Neural progenitor cell (in vitro differentiated cells): ENCODE measurements at regions not wholly inside any gene's neighbourhood (a gene's known extent, or its start where the extent isn't known, plus 50 kb on each side); places are given as distances from the start of the nearest gene placed in this dataset.

Source experiments
- DNase-seq: peaks from one replicate; pipeline ENCODE4 v3.0.0-alpha.2; 2016; ENCODE audit warnings: low spot score
- H2AFZ ChIP-seq: fragments of 200-600 bp; sonication (generic); replicated peaks from 2 replicates; pipeline ENCODE4 v1.6.1; 2016; ENCODE audit warnings: antibody characterized with exemption
- H3F3A ChIP-seq: fragments of 200-600 bp; sonication (generic); 2 replicates; pipeline ENCODE4 v1.6.1; 2016; ENCODE audit warnings: antibody characterized with exemption, low read depth
- H3K27ac ChIP-seq: fragments of 200-600 bp; sonication (generic); 2 replicates; pipeline ENCODE4 v1.5.1; 2016; ENCODE audit warnings: mild to moderate bottlenecking
- H3K27me3 ChIP-seq: fragments of 200-600 bp; sonication (generic); 2 replicates; pipeline ENCODE4 v1.6.1; 2016; ENCODE audit warnings: mild to moderate bottlenecking, moderate library complexity
- H3K36me3 ChIP-seq: fragments of 200-600 bp; sonication (generic); 2 replicates; pipeline ENCODE4 v1.5.1; 2016
- H3K4me1 ChIP-seq: fragments of 200-600 bp; sonication (generic); 2 replicates; pipeline ENCODE4 v1.6.1; 2016; ENCODE audit warnings: mixed run types
- H3K4me2 ChIP-seq: fragments of 200-600 bp; sonication (generic); 2 replicates; pipeline ENCODE4 v1.6.1; 2016
- H3K4me3 ChIP-seq: fragments of 200-600 bp; sonication (generic); 2 replicates; pipeline ENCODE4 v1.5.1; 2016
- H3K79me2 ChIP-seq: fragments of 200-600 bp; sonication (generic); 2 replicates; pipeline ENCODE4 v1.6.1; 2016; ENCODE audit warnings: low read depth
- H3K9ac ChIP-seq: fragments of 200-600 bp; sonication (generic); 2 replicates; pipeline ENCODE4 v1.6.1; 2016
- H3K9me3 ChIP-seq: fragments of 200-600 bp; sonication (generic); 2 replicates; pipeline ENCODE4 v1.5.1; 2016; ENCODE audit warnings: low read depth
- H4K20me1 ChIP-seq: fragments of 200-600 bp; sonication (generic); 2 replicates; pipeline ENCODE4 v1.6.1; 2016; ENCODE audit warnings: low read depth
- H3K27ac Mint-ChIP-seq: 3 replicates; pipeline ENCODE4 v1.8.0; 2021; ENCODE audit warnings: mixed read lengths
- H3K27me3 Mint-ChIP-seq: 2 replicates; pipeline ENCODE4 v1.8.0; 2022; ENCODE audit warnings: low read depth, mild to moderate bottlenecking, inconsistent platforms, moderate library complexity, mixed read lengths; ENCODE audit not compliant: insufficient read depth
- H3K36me3 Mint-ChIP-seq: 3 replicates; pipeline ENCODE4 v1.8.0; 2021; ENCODE audit warnings: mixed read lengths
- H3K4me1 Mint-ChIP-seq: 3 replicates; pipeline ENCODE4 v1.8.0; 2021; ENCODE audit warnings: mixed read lengths
- H3K4me3 Mint-ChIP-seq: 3 replicates; pipeline ENCODE4 v1.8.0; 2021; ENCODE audit warnings: mild to moderate bottlenecking, moderate library complexity, mixed read lengths
- H3K9me3 Mint-ChIP-seq: 3 replicates; pipeline ENCODE4 v1.8.0; 2020; ENCODE audit warnings: mixed read lengths
- EZH2 ChIP-seq: fragments of 200-600 bp; sonication (generic); IDR thresholded peaks from 2 replicates; pipeline ENCODE4 v1.6.1; 2017; ENCODE audit warnings: antibody characterized with exemption, mild to moderate bottlenecking, moderate library complexity
- EZH2phosphoT487 ChIP-seq: fragments of 200-600 bp; sonication (generic); IDR thresholded peaks from 2 replicates; pipeline ENCODE4 v1.6.1; 2017; ENCODE audit warnings: antibody characterized with exemption
- TF ChIP-seq, protein P1 (sequence below): fragments of 200-600 bp; sonication (generic); IDR thresholded peaks from 2 replicates; pipeline ENCODE4 v1.5.1; 2017; ENCODE audit warnings: antibody characterized with exemption, mild to moderate bottlenecking

DNA sequence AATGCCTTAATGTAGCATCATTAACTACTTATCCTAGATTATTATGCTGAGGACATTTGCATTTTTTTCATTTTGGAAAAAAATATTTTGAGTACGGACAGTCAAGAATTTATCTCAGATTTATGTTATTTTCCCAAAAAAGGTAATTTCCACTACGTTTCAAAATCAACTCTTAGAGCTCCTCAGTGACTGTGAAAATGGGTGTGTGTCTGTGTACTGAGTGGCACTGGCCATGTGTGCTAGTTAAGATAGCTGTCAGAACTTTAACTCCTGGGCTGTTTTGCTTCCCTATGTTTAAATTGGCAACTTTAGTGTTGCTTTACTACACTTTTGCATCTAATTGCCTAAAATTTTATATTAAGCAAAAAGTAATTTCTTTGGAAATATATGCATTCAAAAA, 927.4 kb downstream of the EFNB2 start:
- H3K4me1 Mint-ChIP-seq, result peaks cover 26% of the 10 kb centered on the region
- H3K27ac Mint-ChIP-seq, result no peak overlapping the region
- H3K36me3 ChIP-seq, result no peaks in the 10 kb centered on the region
- H3K27ac ChIP-seq, result no peak overlapping the region
- no peak overlapping the region for H3K4me3 Mint-ChIP-seq
- H4K20me1 ChIP-seq, result no peaks in the 10 kb centered on the region
- no peaks in the 10 kb centered on the region for H3F3A ChIP-seq
- H3K4me2 ChIP-seq, result no peak overlapping the region
- no peaks in the 10 kb centered on the region for H3K27me3 ChIP-seq
- TF ChIP-seq EZH2, result no peak
- TF ChIP-seq, protein P1, sequence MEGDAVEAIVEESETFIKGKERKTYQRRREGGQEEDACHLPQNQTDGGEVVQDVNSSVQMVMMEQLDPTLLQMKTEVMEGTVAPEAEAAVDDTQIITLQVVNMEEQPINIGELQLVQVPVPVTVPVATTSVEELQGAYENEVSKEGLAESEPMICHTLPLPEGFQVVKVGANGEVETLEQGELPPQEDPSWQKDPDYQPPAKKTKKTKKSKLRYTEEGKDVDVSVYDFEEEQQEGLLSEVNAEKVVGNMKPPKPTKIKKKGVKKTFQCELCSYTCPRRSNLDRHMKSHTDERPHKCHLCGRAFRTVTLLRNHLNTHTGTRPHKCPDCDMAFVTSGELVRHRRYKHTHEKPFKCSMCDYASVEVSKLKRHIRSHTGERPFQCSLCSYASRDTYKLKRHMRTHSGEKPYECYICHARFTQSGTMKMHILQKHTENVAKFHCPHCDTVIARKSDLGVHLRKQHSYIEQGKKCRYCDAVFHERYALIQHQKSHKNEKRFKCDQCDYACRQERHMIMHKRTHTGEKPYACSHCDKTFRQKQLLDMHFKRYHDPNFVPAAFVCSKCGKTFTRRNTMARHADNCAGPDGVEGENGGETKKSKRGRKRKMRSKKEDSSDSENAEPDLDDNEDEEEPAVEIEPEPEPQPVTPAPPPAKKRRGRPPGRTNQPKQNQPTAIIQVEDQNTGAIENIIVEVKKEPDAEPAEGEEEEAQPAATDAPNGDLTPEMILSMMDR, result no peak
- TF ChIP-seq EZH2phosphoT487, result no peak
- H3K4me1 ChIP-seq, result no peaks in the 10 kb centered on the region
- H3K79me2 ChIP-seq, result no peaks in the 10 kb centered on the region
- no peak overlapping the region for H3K4me3 ChIP-seq
- H2AFZ ChIP-seq, result no peak overlapping the region
- H3K27me3 Mint-ChIP-seq, result no peaks in the 10 kb centered on the region
- H3K9ac ChIP-seq, result no peak overlapping the region
- no peak for DNase-seq
- no peaks in the 10 kb centered on the region for H3K36me3 Mint-ChIP-seq
- peaks cover 4% of the 10 kb centered on the region for H3K9me3 Mint-ChIP-seq
- no peaks in the 10 kb centered on the region for H3K9me3 ChIP-seq

GRCh38 chr13:105607426-105607825, 928.0 kb downstream of the EFNB2 start:
- DNase-seq, result no peak
- no peak overlapping the region for H3K4me3 Mint-ChIP-seq

DNA sequence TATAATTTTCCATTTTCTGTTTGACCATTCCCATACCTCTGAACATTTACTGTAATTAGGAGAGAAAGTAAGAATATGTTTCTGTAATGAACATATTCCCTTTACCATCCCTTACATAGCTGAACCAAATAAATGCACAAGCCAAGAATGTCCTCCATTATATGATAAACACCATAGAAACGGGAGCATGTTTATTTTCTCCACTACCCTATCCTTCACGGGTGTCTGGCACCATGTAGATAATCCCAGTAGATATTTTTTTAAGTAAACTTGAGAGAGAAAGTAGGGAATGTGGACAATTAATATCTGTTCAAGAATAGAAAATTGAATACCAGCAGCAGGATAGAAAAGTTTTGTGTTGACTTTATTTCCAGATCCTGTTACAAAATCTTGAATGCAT, 928.4 kb downstream of the EFNB2 start:
- no peak overlapping the region for H3K27ac ChIP-seq
- H3F3A ChIP-seq, result no peaks in the 10 kb centered on the region
- no peak overlapping the region for H3K4me2 ChIP-seq
- no peaks in the 10 kb centered on the region for H3K27me3 ChIP-seq
- TF ChIP-seq, protein P1, result no peak
- TF ChIP-seq EZH2, result no peak
- no peak for TF ChIP-seq EZH2phosphoT487
- Mint-ChIP-seq H3K36me3 (no peaks in the 10 kb centered on the region), H3K27ac (no peak overlapping the region), H3K4me3 (no peak overlapping the region), H3K27me3 (no peaks in the 10 kb centered on the region), H3K4me1 (peaks cover 15% of the 10 kb centered on the region), H3K9me3 (peaks cover 4% of the 10 kb centered on the region)
- H3K9me3 ChIP-seq, result no peaks in the 10 kb centered on the region
- H3K9ac ChIP-seq, result no peak overlapping the region
- no peaks in the 10 kb centered on the region for H3K36me3 ChIP-seq
- H3K4me3 ChIP-seq, result no peak overlapping the region
- no peaks in the 10 kb centered on the region for H3K4me1 ChIP-seq
- H3K79me2 ChIP-seq, result no peaks in the 10 kb centered on the region
- DNase-seq, result no peak
- H2AFZ ChIP-seq, result no peak overlapping the region
- H4K20me1 ChIP-seq, result no peaks in the 10 kb centered on the region

More at GRCh38 chr13:105607426-105607825, 928.0 kb downstream of the EFNB2 start:
- no peak overlapping the region for H3K27ac ChIP-seq
- no peak overlapping the region for H3K4me3 ChIP-seq
- H2AFZ ChIP-seq, result no peak overlapping the region
- no peak overlapping the region for H3K4me2 ChIP-seq
- no peaks in the 10 kb centered on the region for H3K27me3 Mint-ChIP-seq
- H3K9me3 ChIP-seq, result no peaks in the 10 kb centered on the region
- no peak overlapping the region for H3K9ac ChIP-seq
- no peaks in the 10 kb centered on the region for H4K20me1 ChIP-seq
- peaks cover 4% of the 10 kb centered on the region for H3K9me3 Mint-ChIP-seq
- no peaks in the 10 kb centered on the region for H3K4me1 ChIP-seq
- no peaks in the 10 kb centered on the region for H3K79me2 ChIP-seq
- peaks cover 20% of the 10 kb centered on the region for H3K4me1 Mint-ChIP-seq
- H3K36me3 ChIP-seq, result no peaks in the 10 kb centered on the region
- no peak overlapping the region for H3K27ac Mint-ChIP-seq
- no peaks in the 10 kb centered on the region for H3K27me3 ChIP-seq
- no peaks in the 10 kb centered on the region for H3F3A ChIP-seq
- H3K36me3 Mint-ChIP-seq, result no peaks in the 10 kb centered on the region
- TF ChIP-seq, protein P1, result no peak
- TF ChIP-seq EZH2 (no peak), EZH2phosphoT487 (no peak)
